Liver (tissue), 8 donors: ENCODE measurements at regions not wholly inside any gene's neighbourhood (a gene's known extent, or its start where the extent isn't known, plus 50 kb on each side); places are given as distances from the start of the nearest gene placed in this dataset.

Experiments used
- DNase-seq: peaks from one replicate; pipeline ENCODE4 v3.0.0-alpha.2; 2017; ENCODE audit warnings: low spot score
- H3K27ac ChIP-seq, 2 donors: one replicate each; pipeline ENCODE4 v1.7.0; 2013; ENCODE audit warnings: inconsistent platforms in 2 of 2, low read length in 2 of 2, control low read depth in 1 of 2, low read depth in 1 of 2, mild to moderate bottlenecking in 1 of 2
- H3K27me3 ChIP-seq, 4 donors: one replicate each; pipeline versions ENCODE4 v1.6.1 to v1.7.0; 2013; ENCODE audit warnings: low read length in 3 of 4, inconsistent platforms in 1 of 4, mild to moderate bottlenecking in 1 of 4, moderate library complexity in 1 of 4; ENCODE audit not compliant: control insufficient read depth in 4 of 4, insufficient read depth in 4 of 4
- H3K36me3 ChIP-seq, 4 donors: one replicate each; pipeline versions ENCODE4 v1.6.1 to v1.7.0; 2013; ENCODE audit warnings: low read length in 3 of 4, mild to moderate bottlenecking in 3 of 4, low read depth in 1 of 4, moderate library complexity in 1 of 4; ENCODE audit not compliant: control insufficient read depth in 4 of 4, insufficient read depth in 3 of 4
- H3K4me1 ChIP-seq, 4 donors: one replicate each; pipeline versions ENCODE4 v1.6.1 to v1.7.0; 2013; ENCODE audit warnings: low read length in 3 of 4, mild to moderate bottlenecking in 3 of 4, moderate library complexity in 1 of 4; ENCODE audit not compliant: control insufficient read depth in 4 of 4, insufficient read depth in 4 of 4
- H3K4me3 ChIP-seq, 3 donors: one replicate each; pipeline versions ENCODE4 v1.6.1 to v1.7.0; 2013; ENCODE audit warnings: low read length in 3 of 3, control low read depth in 1 of 3, low read depth in 1 of 3, mild to moderate bottlenecking in 1 of 3
- H3K9ac ChIP-seq, 2 donors: one replicate each; pipeline ENCODE4 v1.7.0; 2013; ENCODE audit warnings: low read length in 2 of 2, mild to moderate bottlenecking in 2 of 2, moderate library complexity in 2 of 2, control low read depth in 1 of 2, low read depth in 1 of 2
- H3K9me3 ChIP-seq, 4 donors: one replicate each; pipeline versions ENCODE4 v1.6.1 to v1.7.0; 2013; ENCODE audit warnings: low read length in 3 of 4; ENCODE audit not compliant: control insufficient read depth in 4 of 4
- ATF3 ChIP-seq: IDR thresholded peaks from 2 replicates; pipeline ENCODE4 v1.6.1; 2016; ENCODE audit warnings: antibody characterized with exemption
- CTCF ChIP-seq: fragments of 150-350 bp; IDR thresholded peaks from 2 replicates; pipeline ENCODE4 v1.5.1; 2017; ENCODE audit warnings: improper control_type of control experiment, low read depth, low read length; ENCODE audit not compliant: missing input control
- EGR1 ChIP-seq, 2 donors: IDR thresholded peaks; 2 replicates each; pipeline ENCODE4 v1.6.1; 2016 to 2018; ENCODE audit warnings: antibody characterized with exemption in 2 of 2, low read depth in 2 of 2
- FOXA1 ChIP-seq: IDR thresholded peaks from 2 replicates; pipeline ENCODE4 v1.6.1; 2016; ENCODE audit warnings: antibody characterized with exemption
- FOXA2 ChIP-seq: IDR thresholded peaks from 2 replicates; pipeline ENCODE4 v1.6.1; 2016; ENCODE audit warnings: antibody characterized with exemption
- GABPA ChIP-seq, 2 donors: IDR thresholded peaks in 1 of 2; conservative IDR thresholded peaks in 1 of 2; 2 replicates each; pipeline ENCODE4 v1.6.1; 2016; ENCODE audit warnings: antibody characterized with exemption in 2 of 2, mild to moderate bottlenecking in 1 of 2, moderate library complexity in 1 of 2
- HNF4G ChIP-seq: IDR thresholded peaks from 2 replicates; pipeline ENCODE4 v1.6.1; 2016; ENCODE audit warnings: antibody characterized with exemption
- JUND ChIP-seq, 2 donors: IDR thresholded peaks; 2 replicates each; pipeline ENCODE4 v1.6.1; 2016; ENCODE audit warnings: antibody characterized with exemption in 2 of 2
- MAX ChIP-seq: IDR thresholded peaks from 2 replicates; pipeline ENCODE4 v1.6.1; 2016; ENCODE audit warnings: antibody characterized with exemption
- RAD21 ChIP-seq, 2 donors: IDR thresholded peaks; 2 replicates each; pipeline ENCODE4 v1.6.1; 2016; ENCODE audit warnings: antibody characterized with exemption in 2 of 2, mild to moderate bottlenecking in 2 of 2
- REST ChIP-seq: IDR thresholded peaks from 2 replicates; pipeline ENCODE4 v1.6.1; 2016; ENCODE audit warnings: antibody characterized with exemption, mild to moderate bottlenecking
- RXRA ChIP-seq, 2 donors: IDR thresholded peaks; 2 replicates each; pipeline ENCODE4 v1.6.1; 2017 to 2018; ENCODE audit warnings: antibody characterized with exemption in 2 of 2, mild to moderate bottlenecking in 1 of 2
- SP1 ChIP-seq: IDR thresholded peaks from 2 replicates; pipeline ENCODE4 v1.6.1; 2018; ENCODE audit warnings: antibody characterized with exemption, mild to moderate bottlenecking
- TAF1 ChIP-seq: conservative IDR thresholded peaks from 2 replicates; pipeline ENCODE4 v1.6.1; 2016; ENCODE audit warnings: antibody characterized with exemption, mild to moderate bottlenecking
- YY1 ChIP-seq: IDR thresholded peaks from 2 replicates; pipeline ENCODE4 v1.6.1; 2016; ENCODE audit warnings: antibody characterized with exemption, mild to moderate bottlenecking
- ZBTB33 ChIP-seq: IDR thresholded peaks from 2 replicates; pipeline ENCODE4 v1.6.1; 2016; ENCODE audit warnings: antibody characterized with exemption
- WGBS: extraction: QIAGEN DNeasy Blood & Tissue Kit; methylation state at CpG from one replicate; pipeline ENCODE4 v1.1.7; 2013; 5-methylcytosine and 5-hydroxymethylcytosine counted together
- donor health status: healthy.
- donor health status: healthy.
- donor health status: healthy.
- donor health status: healthy.
- donor health status: healthy.

GRCh38 chr11:15609445-15609844 is 494.7 kb downstream of the INSC start:
- Histone ChIP-seq H3K4me1 (no peaks in the 10 kb centered on the region), H3K4me3 (no peak overlapping the region), H3K27me3 (no peaks in the 10 kb centered on the region), H3K27ac (no peak overlapping the region), H3K9me3 (no peaks in the 10 kb centered on the region), H3K9ac (no peak overlapping the region), H3K36me3 (no peaks in the 10 kb centered on the region)
- WGBS, result 95% methylated on average over 1 of the region's 1 CpG
- TF ChIP-seq YY1 (no peak), ATF3 (no peak)
- DNase-seq, result no peak

GRCh38 chr11:15610881-15611280 is 496.2 kb downstream of the INSC start:
- WGBS, result 56% methylated on average over 5 of the region's 5 CpGs
- no peak for DNase-seq
- no peak for TF ChIP-seq ZBTB33
- TF ChIP-seq GABPA (IDR thresholded peaks at IDR 0.05 in 1 of 2, conservative IDR thresholded peaks at IDR 0.05 in 1 of 2), result no peak
- no peak for TF ChIP-seq TAF1
- no peak for TF ChIP-seq YY1
- TF ChIP-seq MAX, result no peak
- no peak for TF ChIP-seq ATF3
- TF ChIP-seq FOXA1, result no peak
- no peak for TF ChIP-seq CTCF
- no peak for TF ChIP-seq FOXA2
- TF ChIP-seq HNF4G, result no peak
- TF ChIP-seq JUND (IDR thresholded peaks at IDR 0.05), result no peak
- TF ChIP-seq RAD21 (IDR thresholded peaks at IDR 0.05), result no peak
- TF ChIP-seq RXRA (IDR thresholded peaks at IDR 0.05), result no peak
- no peak for TF ChIP-seq EGR1 (IDR thresholded peaks at IDR 0.05; ENCODE audit: low read depth in 2 of 2)
- no peak for TF ChIP-seq REST
- TF ChIP-seq SP1, result no peak

More at GRCh38 chr11:15610881-15611280, 496.2 kb downstream of the INSC start:
- Histone ChIP-seq H3K9ac (no peak overlapping the region), H3K4me1 (no peaks in the 10 kb centered on the region), H3K36me3 (no peaks in the 10 kb centered on the region), H3K9me3 (no peaks in the 10 kb centered on the region), H3K27me3 (no peaks in the 10 kb centered on the region), H3K27ac (no peak overlapping the region), H3K4me3 (no peak overlapping the region)
